Psoas muscle (tissue), 7 donors: ENCODE measurements at regions not wholly inside any gene's neighbourhood (a gene's known extent, or its start where the extent isn't known, plus 50 kb on each side); places are given as distances from the start of the nearest gene placed in this dataset.

Experiments
- ATAC-seq, 4 donors: fragments of 200-7000 bp; cut with Tn5 transposase; one replicate each; pipeline ENCODE4 v1.9.1; 2020; ENCODE audit warnings: moderate library complexity in 3 of 4, mild to moderate bottlenecking in 2 of 4
- DNase-seq, 2 donors: peaks; one replicate each; pipeline ENCODE4 v3.0.0-alpha.2; 2020
- H3K27ac ChIP-seq: fragments of 200-600 bp; one replicate; pipeline ENCODE4 v1.8.0; 2022
- H3K27me3 ChIP-seq, 3 donors: fragments of 200-600 bp in 1 of 3; one replicate each; pipeline versions ENCODE4 v1.6.1 to v1.8.0; 2013 to 2022; ENCODE audit warnings: low read length in 2 of 3, mild to moderate bottlenecking in 2 of 3, moderate library complexity in 1 of 3; ENCODE audit not compliant: insufficient read depth in 3 of 3
- H3K36me3 ChIP-seq, 2 donors: fragments of 200-600 bp in 1 of 2; one replicate each; pipeline versions ENCODE4 v1.6.1 to v1.8.0; 2013 to 2022; ENCODE audit warnings: low read depth in 1 of 2, mild to moderate bottlenecking in 1 of 2, moderate library complexity in 1 of 2; ENCODE audit not compliant: insufficient read depth in 1 of 2
- H3K4me1 ChIP-seq: fragments of 200-600 bp; one replicate; pipeline ENCODE4 v1.8.0; 2022
- H3K4me3 ChIP-seq: fragments of 200-600 bp; one replicate; pipeline ENCODE4 v1.8.0; 2022; ENCODE audit warnings: mild to moderate bottlenecking
- H3K9me3 ChIP-seq: fragments of 200-600 bp; one replicate; pipeline ENCODE4 v1.8.0; 2022
- CTCF ChIP-seq: fragments of 200-600 bp; IDR thresholded peaks from one replicate; pipeline ENCODE4 v1.8.0; 2022; ENCODE audit warnings: antibody characterized with exemption
- WGBS, 3 donors: extraction: QIAGEN DNeasy Blood & Tissue Kit; methylation state at CpG; one replicate each; pipeline versions ENCODE4 v1.1.6 to v1.1.7; 2013; 5-methylcytosine and 5-hydroxymethylcytosine counted together
- intact Hi-C, 2 donors: fragments of 100-400 bp; cut with DNase I; formaldehyde crosslinking; loops; one replicate each; pipeline versions ENCODE4 v1.11.0 to v1.14.2; 2022
- donor health status: healthy with polysubstance abuse.
- donor health status: DM: no; HTN: no; CAD: no; lungs with moderate emphysema.
- donor health status: Bipolar disorder and iron deficiency.
- donor health status: healthy.
- donor health status: DM: yes; HTN: yes; CAD: no.
- donor health status: DM: no; HTN: no; CAD: no.
- donor health status: DM: yes; HTN: yes; CAD: no.

DNA sequence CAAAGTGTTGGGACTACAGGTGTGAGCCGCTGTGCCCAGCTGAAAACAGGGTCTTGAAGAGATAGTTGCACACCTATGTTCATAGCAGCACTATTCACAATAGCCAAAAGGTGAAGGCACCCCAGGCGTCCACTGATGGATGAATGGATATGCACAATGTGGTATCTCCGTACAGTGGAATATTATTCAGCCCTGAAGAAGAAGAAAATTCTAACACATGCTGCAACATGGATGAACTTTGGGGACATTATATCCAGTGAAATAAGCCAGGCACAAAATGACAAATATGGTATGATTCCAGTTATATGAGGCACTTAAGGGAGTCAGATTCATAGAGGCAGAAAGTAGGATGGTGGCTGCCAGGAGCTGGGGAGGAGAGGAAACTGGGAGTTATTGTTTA lies 137.6 kb upstream of the WNT4 start:
- ATAC-seq = no peak
- no peaks in the 10 kb centered on the region for H3K9me3 ChIP-seq
- no peaks in the 10 kb centered on the region for H3K36me3 ChIP-seq
- peaks cover 0 to 8% (median 7%) of the 10 kb centered on the region in 3 donors for H3K27me3 ChIP-seq
- 91 to 94% (median 92%) methylated on average over 3 of the region's 3 CpGs for WGBS, 3 donors
- H3K27ac ChIP-seq = no peak overlapping the region
- intact Hi-C loops = no loop called here
- no peaks in the 10 kb centered on the region for H3K4me1 ChIP-seq
- no peak for TF ChIP-seq CTCF
- DNase-seq = no peak
- no peak overlapping the region for H3K4me3 ChIP-seq

- Histone ChIP-seq H3K27ac (no peak overlapping the region), H3K4me1 (no peaks in the 10 kb centered on the region), H3K27me3 (peaks cover 0 to 9% (median 8%) of the 10 kb centered on the region in 3 donors), H3K36me3 (no peaks in the 10 kb centered on the region), H3K9me3 (no peaks in the 10 kb centered on the region), H3K4me3 (no peak overlapping the region)
- WGBS, 3 donors = 71 to 78% (median 72%) methylated on average over 11 of the region's 11 CpGs
- TF ChIP-seq CTCF = no peak
- no peak for ATAC-seq
- intact Hi-C loops = no loop called here
- DNase-seq = no peak
These were observed 138.8 kb upstream of the WNT4 start for GRCh38 chr1:22281521-22282363.

GRCh38 chr1:22282364-22282995 lies 139.6 kb upstream of the WNT4 start:
- Histone ChIP-seq H3K27ac (no peak overlapping the region), H3K27me3 (peaks cover 0 to 8% (median 7%) of the 10 kb centered on the region in 3 donors), H3K9me3 (no peaks in the 10 kb centered on the region), H3K4me1 (no peaks in the 10 kb centered on the region), H3K4me3 (no peak overlapping the region), H3K36me3 (no peaks in the 10 kb centered on the region)
- 51 to 52% (median 51%) methylated on average over 13 of the region's 13 CpGs for WGBS, 3 donors
- DNase-seq (no peak), ATAC-seq (no peak)
- intact Hi-C loops = no loop called here
- TF ChIP-seq CTCF = no peak

DNA sequence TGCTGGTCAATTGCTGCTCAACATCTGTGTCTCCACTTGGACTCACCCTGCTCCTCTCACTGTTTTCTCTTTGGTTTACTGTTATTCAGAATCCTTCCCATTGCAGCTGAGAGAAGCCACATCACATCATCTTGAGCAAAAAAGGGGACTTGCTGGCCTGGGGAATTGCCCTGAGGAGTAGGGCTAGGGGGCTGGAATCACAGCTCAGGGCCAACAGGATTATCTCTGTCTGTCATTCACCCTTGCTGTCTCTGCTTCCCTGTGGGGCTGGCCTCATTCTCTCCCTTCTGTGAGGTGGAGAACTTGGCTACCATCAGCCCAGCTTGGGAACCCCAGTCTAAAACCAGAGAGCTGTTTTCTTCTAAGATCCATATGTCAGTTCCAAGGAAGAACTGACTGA lies 140.7 kb upstream of the WNT4 start:
- no peaks in the 10 kb centered on the region for H3K4me1 ChIP-seq
- H3K27ac ChIP-seq = no peak overlapping the region
- DNase-seq (no peak), ATAC-seq (no peak)
- no peak overlapping the region for H3K4me3 ChIP-seq
- no peaks in the 10 kb centered on the region for H3K36me3 ChIP-seq
- H3K9me3 ChIP-seq = no peaks in the 10 kb centered on the region
- H3K27me3 ChIP-seq = peaks cover 0 to 9% (median 5%) of the 10 kb centered on the region in 3 donors
- intact Hi-C loops = no loop called here
- TF ChIP-seq CTCF = no peak
